ENCODE measurements at regions not wholly inside any gene's neighbourhood (a gene's known extent, or its start where the extent isn't known, plus 50 kb on each side); places are given as distances from the start of the nearest gene placed in this dataset.
A peak's percentile ranks its signal among the peaks of the same experiment; 100 is the strongest.

DNA sequence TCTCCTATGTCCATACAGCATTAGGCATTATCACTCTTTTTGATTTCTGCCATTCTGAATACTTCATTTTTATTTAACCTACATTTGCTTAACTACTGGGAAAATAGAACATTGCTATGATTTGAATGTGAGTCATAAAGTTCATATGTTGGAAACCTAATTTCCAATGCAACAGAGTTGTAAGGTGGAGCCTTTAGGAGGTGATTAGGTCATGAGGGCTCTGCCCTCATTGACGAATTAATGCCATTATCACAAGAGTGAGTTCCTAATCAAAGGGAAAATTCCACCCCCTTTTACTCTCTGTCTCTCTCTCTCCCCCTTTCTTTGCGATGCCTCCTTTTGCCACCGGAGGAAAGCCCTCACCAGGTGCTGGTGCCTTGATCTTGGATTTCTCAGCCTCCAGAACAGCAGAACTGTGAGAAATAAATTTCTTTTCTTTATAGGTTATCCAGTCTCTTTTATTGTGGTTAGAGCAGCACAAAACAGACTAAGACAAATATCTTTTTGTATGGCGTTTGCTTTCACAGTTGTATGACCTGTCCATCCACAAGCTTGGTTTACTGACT is 180.1 kb upstream of the ARID2 start:
- no peak for DNase-seq

- no peak for DNase-seq
These were observed 176.3 kb upstream of the ARID2 start for GRCh38 chr12:45553204-45553603.

DNA sequence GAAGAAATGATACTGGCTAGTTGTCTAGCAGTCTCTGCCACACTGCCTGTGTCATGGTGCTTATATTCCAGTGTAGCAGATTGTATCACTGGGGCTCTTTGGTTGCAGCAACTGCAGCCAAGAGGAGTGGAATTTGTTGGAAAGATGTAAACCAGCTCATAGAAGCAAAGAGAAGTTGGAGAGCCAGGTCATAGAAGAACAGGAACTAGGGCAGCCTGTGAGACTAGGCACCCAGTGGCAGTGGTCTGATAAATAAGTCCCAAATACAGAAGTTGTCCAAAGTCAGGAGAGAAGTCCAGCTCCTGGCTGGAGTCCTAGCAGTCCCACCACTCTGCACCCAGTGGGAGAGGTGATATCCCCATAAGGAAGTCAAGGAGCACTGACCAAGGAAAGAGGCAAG is 172.5 kb upstream of the ARID2 start:
- DNase-seq, result peak in 3 of 56 donors; percentile 1 to 4 (median 3)

- no peak for DNase-seq
These were observed 171.2 kb upstream of the ARID2 start for GRCh38 chr12:45558353-45558752.

DNA sequence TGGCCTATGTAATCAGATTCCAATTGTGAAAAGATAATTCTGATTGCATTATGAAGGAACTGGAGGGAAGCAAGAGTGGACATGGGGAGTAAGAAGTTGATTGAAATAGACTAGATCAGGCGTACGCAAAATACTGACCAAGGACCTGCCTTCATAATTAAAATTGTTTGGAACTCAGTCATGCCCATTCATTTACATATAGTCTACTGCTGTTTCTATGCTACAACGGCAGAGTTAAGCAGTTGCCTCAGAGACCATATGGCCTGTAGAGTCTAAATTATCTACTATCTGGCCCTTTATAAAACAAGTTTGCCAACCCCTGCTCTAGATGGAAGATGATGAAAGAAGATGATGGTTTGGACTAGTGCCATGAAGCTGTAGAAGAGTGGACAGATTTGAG is 170.0 kb upstream of the ARID2 start:
- DNase-seq, result no peak

- no peak for DNase-seq
These were observed 168.8 kb upstream of the ARID2 start for GRCh38 chr12:45560689-45561088.

DNA sequence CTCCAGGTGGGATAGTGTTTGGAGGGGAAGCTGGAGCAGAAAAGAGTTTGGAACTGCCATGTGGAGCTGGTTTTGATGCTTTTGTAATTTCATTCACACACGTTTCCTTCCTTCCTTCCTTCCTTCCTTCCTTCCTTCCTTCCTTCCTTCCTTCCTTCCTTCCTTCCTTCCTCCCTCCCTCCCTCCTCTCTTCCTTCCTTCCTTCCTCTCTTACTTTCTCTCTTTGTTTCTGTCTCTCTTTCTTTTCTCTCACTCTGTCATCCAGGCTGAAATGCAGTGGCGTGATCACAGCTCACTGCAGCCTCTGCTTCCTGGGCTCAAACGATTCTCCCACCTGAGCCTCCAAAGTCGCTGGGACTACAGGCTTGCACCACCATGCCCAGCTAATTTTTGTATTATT is 168.0 kb upstream of the ARID2 start:
- no peak for DNase-seq

- DNase-seq, result no peak
These were observed 163.9 kb upstream of the ARID2 start for GRCh38 chr12:45565590-45565989.

DNA sequence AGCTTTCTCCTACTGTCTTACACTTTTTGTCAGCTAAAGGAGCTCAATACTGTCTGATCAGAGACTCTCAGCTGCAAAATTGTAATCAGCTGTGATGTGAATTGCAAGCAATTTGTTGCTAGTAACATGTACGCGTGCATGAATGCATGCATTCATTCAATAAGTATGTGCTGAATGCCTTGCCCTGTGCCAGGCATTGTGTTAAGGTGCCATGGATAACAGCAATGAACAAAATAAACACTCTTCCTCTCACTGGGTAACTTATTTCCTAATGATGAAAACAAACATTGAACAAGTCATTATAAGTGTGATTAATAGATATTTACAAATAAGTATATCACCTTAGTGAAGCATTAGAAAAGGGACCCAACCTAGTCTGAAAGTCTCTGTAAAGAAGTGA is 163.2 kb upstream of the ARID2 start:
- DNase-seq, result no peak

GRCh38 chr12:45568808-45569207 is 160.7 kb upstream of the ARID2 start:
- DNase-seq, result no peak

DNA sequence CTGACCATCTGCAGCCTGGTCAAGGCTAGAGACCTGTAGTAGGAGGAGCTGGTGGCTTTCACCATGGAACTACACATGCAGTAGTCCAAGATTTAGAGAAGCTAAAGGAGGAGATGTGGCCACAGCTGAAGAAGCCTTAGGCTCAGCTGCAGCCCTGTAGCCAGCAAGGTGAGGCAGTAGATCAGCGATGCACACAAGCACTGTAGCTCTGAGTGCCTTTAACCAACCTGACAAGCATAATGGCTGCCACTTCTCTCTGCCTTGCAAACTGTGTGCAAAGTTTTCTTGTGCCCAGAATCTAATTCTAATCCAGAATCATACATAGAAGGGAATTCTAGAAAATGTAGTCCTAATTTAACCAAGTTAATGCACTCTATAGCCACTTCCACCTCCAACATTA is 159.0 kb upstream of the ARID2 start:
- no peak for DNase-seq

DNA sequence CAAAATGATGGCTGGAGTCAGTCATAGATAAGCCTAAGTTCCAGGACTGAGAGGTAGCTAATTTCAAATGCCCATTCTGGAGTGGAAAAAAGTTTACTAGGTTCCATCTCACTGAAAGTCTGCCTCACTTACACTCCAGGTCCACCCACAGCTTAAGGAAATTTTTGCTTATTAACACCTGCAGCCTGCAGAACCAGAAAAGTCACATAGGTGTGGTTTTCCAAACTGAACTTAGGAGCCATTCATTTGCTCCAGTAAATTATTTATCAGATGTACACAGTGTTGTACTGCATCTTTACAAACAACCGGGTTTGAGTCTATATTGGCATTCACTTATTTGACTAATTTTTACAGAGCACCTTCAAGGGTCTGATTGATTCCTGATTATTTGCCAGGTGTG is 157.4 kb upstream of the ARID2 start:
- DNase-seq, result no peak

- DNase-seq, result no peak
These were observed 154.1 kb upstream of the ARID2 start for GRCh38 chr12:45575417-45575816.

DNA sequence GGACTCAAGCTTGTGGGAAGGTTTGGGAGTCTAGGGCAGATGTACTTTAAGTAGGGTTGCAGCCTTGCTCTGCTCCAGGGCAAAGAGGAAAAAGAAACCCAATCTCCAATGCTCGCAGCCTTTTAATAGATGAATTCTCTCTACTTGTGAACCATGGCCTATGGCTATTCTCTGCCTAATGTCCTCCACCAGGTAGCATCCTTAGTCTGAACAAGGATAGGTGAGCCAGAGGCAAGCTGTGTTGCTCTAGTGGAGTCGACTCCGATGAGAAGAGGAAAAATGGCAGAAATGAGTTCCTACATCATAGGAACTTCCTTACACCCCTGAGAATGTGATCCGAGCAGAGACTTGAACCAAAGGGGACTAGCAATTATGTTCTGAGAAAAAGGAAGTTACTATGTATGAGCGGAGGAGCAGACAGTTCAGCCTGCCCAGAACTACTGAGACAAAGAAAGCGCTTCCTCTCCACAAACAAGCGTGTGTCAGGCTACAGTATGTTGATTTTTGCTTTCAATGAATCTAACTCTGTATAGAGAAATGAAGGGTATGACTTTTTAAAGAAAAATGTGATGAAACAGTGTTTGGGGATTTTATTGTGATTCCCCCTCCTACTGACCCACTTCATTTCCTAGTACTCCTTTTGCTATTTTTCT is 153.6 kb upstream of the ARID2 start:
- no peak for DNase-seq

DNA sequence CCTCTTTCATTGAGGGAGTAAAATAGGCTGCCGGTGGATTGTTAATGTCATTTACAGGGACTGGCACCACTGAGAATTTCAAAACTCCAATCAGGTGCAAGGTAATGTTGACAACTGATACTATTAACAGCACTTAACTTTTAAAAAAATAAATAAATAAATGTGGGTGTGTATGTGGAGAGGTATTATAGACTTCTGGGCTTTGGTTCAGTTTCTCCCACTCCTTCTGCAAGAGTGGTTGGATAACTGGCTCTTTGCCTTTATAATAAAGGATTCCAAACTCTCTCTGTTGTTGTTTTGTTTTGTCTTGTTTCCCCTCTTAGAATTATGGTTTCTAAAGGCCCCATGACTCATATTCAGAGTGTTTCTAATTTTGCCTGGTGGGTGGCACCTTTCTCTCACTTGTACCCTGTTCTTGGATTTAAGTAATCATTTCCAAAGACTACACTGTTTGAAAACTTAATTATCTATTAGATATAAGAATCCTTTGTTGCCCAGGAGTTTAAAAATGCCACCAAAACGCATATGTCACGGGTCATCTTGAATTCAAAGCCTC is 151.6 kb upstream of the ARID2 start:
- DNase-seq, result no peak

GRCh38 chr12:45580356-45580969 is 149.0 kb upstream of the ARID2 start:
- no peak for DNase-seq

- no peak for DNase-seq
These were observed 148.4 kb upstream of the ARID2 start for GRCh38 chr12:45581112-45581511.

GRCh38 chr12:45582536-45582935 is 147.0 kb upstream of the ARID2 start:
- DNase-seq, result no peak

GRCh38 chr12:45582986-45583659 is 146.4 kb upstream of the ARID2 start:
- DNase-seq, result no peak

DNA sequence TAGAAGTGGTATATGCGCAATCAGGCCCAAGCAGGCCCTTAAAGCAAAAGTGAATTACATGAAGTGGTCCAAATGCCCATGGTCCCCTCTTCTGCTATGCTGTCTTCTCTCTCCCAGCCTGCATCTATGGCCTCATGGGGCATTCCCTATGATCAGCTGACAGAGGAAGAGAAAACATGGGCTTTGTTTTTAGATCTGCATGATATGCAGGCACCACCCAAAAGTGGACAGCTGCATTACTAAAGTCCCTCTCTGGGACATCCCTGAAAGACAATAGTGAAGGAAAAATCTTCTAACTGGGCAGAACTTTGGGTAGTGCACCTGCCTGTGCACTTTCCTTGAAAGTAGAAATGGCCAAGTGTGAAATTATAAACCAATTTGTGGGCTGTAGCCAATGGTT is 145.2 kb upstream of the ARID2 start:
- no peak for DNase-seq

GRCh38 chr12:45585522-45586230 is 143.8 kb upstream of the ARID2 start:
- no peak for DNase-seq

GRCh38 chr12:45586486-45586885 is 143.0 kb upstream of the ARID2 start:
- no peak for DNase-seq
